DMS 273 (cell line): ENCODE measurements at regions not wholly inside any gene's neighbourhood (a gene's known extent, or its start where the extent isn't known, plus 50 kb on each side); places are given as distances from the start of the nearest gene placed in this dataset.
"Not testable (repeated sequence)": the region's sequence is repeated elsewhere in the genome, so short reads cannot be mapped to it uniquely, and the experiment has no call there.

Experiments
- DNase-seq: peaks from one replicate; lab custom pipeline; 2025; ENCODE audit not compliant: unreplicated experiment; lab: John Stamatoyannopoulos, UW

DNA sequence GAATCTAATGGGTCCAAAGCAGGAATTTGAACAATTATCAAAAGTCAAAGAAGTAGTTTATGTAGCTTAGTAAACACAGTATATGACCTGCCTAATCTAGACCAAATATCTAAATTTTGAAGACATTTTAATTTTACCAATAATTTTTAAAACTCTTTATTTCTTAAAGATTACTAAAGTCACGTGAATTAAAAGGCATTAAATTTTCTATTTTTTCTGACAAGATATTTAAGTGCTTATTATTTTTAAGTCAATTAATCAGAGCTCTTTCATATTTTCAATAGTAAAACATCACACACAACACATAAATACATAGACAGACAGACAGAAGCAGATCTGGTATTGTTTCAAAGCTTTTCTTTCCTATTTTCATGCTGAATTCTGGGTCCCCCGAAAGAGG, 89.5 kb downstream of the ZNF467 start:
- no peak for DNase-seq

DNA sequence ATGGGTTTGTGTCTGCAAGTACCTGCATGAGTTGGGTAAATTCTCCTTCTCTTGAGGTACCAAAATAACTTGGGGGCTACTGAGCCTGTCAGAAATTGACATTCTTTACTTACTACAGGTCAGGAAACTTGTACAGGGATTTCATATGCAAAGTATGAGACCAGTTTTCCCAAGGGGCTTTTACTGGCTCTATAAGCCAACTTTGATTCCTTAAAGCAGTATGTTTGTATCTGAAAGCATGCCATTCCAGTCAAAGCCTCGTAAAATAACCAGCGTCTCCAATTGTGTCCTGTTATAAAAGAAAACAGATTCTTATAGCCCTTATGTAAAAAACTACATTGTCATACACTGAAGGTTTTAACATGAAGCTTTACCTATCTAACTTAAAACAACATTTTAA, 90.2 kb downstream of the ZNF467 start:
- DNase-seq = no peak

DNA sequence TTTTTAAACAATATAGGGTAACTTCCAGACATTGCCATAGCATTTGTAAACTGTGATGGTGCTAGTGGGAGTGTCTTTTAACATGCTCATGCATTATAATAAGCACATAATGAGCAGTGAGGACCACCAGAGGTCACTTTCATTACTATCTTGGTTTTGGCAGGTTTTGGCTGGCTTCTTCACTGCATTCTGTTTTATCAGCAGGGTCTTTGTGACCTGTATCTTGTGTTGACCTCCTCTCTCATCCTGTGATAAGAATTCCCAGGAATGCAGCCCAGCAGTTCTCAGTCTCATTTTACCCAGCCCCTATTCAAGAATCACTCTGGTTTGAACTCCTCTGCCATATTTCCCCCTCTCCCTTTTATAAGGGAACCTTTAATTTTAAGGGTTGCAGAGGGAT, 91.3 kb downstream of the ZNF467 start:
- no peak for DNase-seq

GRCh38 chr7:149681274-149681673, 92.1 kb downstream of the ZNF467 start:
- DNase-seq = no peak

- no peak for DNase-seq
These were observed 92.9 kb downstream of the ZNF467 start for GRCh38 chr7:149680331-149681025.

GRCh38 chr7:149674728-149675385, 98.5 kb downstream of the ZNF467 start:
- DNase-seq = not testable (repeated sequence)

DNA sequence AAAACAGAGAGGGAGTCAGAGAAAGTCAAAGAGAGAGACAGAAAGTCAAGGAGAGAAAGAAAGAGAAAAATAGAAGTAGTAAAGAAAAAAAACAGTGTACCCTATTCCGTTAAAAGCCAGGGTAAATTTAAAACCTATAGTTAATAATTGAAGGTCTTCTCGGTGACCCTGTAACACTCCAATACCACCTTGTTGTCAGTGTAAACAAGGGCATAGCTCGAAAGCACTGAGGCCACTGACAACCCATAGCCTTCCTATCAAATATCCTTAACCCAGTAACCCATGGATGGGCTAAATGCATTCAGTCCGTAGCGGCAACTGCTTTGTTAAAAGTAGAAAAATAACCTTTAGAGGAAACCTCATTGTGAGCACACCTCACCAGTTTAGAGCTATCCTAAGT, 100.4 kb downstream of the ZNF467 start:
- DNase-seq = no peak

DNA sequence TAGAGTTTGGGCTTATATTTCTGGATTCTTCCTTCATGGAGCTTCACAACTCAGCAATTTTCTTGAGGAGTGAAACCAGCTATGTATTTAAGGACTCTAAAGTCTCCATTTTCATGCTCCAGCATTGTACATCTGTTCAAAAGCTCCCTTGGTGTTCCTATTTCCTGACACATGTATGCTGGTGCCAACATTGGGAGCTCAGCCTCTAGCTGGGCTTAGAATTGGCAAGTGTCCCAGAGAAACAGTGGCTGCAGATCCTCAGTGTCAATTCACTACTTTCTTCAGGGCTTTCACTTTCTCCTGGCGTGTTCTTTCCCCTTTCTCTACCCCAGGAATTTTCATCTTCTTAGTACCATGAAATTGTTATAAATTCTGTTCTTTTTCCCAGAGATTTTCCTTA, 103.1 kb downstream of the ZNF467 start:
- DNase-seq = peak; percentile 95

GRCh38 chr7:149669121-149669818, 104.1 kb downstream of the ZNF467 start:
- DNase-seq = peak; percentile 59

GRCh38 chr7:149666360-149666945, 106.9 kb downstream of the ZNF467 start:
- peak; percentile 31 for DNase-seq

DNA sequence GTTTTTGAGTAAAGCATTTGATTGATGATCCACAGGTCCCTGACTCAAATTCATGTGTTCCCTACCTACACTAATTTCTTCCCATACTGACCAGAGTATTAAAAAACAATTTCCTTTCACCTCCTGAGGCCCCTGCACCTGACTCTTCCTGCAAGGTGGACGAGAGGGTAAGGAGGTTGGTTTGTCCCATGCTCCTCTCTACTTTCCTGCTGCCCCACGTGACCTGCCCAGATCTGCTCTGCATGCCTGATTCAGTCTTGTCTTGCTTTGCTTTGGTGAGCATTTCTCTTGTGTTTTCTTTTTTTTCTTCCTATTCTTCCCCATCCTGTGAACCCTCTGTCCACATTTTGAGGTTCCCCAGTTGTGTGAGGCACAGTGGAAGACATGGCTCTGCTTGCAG, 107.8 kb downstream of the ZNF467 start:
- not testable (repeated sequence) for DNase-seq

- DNase-seq = peak; percentile 66
These were observed 108.7 kb downstream of the ZNF467 start for GRCh38 chr7:149664666-149665065.

DNA sequence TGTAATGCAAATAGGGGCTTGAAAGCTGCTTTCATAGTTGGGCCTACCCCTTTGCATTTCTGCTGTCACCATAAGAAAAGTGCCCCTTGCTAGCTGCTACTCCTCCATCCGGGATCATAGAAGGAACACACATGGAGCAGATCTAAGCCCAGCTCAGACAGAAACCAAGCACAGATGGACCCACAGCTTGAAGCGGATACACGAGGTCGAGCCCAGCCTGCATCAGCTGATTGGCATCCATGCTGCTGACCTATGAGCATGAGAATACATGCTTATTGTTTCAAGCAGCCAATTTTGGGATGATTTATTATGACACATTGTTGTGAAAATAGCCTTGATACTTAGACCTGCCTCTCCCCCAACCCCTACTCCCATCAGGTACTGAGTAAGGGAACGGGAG, 109.2 kb downstream of the ZNF467 start:
- no peak for DNase-seq

- DNase-seq = peak; percentile 93
These were observed 110.7 kb downstream of the ZNF467 start for GRCh38 chr7:149662591-149663095.

DNA sequence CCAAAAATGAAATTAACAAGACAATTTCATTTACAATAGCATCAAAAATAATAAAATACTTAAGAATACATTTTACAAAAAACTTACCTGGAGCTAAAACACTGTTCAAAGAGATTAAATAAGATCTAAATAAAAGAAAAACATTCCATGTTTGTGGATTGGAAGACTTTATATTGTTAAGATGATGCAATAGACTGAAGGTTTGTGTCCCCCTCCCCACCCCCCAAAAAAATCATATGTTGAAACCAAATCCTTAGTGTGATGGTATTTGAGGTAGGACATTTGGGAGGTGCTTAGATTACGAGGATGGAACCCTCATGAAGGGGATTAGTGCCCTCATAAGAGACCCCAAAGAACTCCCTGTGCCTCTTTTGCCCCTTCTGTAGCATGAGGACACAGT, 117.6 kb downstream of the ZNF467 start:
- no peak for DNase-seq

GRCh38 chr7:149654588-149654987, 118.8 kb downstream of the ZNF467 start:
- no peak for DNase-seq

GRCh38 chr7:149650190-149650589, 123.2 kb downstream of the ZNF467 start:
- not testable (repeated sequence) for DNase-seq

GRCh38 chr7:149644754-149645153, 128.6 kb downstream of the ZNF467 start:
- no peak for DNase-seq

DNA sequence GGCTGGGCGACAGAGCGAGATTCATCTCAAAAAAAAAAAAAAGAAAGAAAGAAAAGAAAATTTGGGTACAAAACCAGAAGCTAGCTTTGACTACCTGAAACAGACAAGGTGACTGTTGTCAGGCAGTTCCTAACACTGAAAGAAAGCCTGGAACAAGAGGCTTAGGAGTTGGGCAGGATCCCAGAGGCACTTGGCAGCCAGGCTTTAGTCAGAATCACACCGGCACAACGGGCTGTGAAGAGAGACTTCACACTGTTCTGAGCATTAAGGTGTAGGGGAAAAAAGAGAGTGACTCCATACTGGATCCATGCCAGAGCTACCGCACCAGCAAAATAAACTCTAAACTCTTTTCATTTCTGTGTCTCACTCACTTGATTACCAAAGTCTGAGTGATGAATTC, 130.8 kb downstream of the ZNF467 start:
- peak; percentile 77 for DNase-seq

DNA sequence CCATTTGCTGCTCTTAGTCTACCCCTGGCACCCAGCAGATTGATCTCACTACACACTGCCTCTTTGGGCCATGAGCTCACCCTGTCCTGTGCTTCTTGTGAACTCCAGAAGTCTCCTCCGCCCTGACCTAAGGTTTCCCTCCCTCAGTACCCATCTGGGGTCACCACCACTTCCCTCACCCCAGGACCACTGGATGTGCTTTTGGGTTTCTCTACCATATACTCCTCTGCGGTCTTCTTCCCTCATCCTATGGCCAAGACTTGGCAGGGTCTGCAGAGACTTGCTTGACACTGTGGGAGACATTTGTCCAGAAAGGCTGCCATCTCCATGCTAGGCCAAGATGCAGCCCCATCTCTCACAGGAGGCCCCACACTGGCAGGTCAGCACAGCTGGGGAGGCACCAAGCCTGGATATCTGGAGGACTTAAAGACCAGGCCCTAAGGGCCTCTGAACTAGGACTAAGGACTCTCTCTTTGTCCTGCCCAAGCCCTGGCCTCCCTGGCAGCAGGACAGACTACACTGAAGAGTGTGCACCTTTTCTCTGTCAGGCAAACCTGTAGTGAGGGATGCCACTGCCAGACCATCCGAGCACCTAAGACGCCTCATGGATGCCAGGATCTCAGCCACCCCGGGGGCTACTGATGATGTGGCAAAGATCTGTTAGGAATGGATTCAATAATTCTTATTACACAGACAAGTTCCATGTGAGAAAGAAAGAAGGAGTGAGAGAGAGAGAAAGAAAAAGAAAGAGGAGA, 134.6 kb downstream of the ZNF467 start:
- DNase-seq = no peak
